Tibial nerve (tissue), 4 donors: ENCODE measurements at regions not wholly inside any gene's neighbourhood (a gene's known extent, or its start where the extent isn't known, plus 50 kb on each side); places are given as distances from the start of the nearest gene placed in this dataset.

ENCODE experiments used
- DNase-seq, 2 donors: peaks; one replicate each; pipeline ENCODE4 v3.0.0-alpha.2; 2019; ENCODE audit warnings: low spot score in 2 of 2
- H3K27ac ChIP-seq, 4 donors: fragments of 200-600 bp; sonication (generic) in 3 of 4; one replicate each; pipeline ENCODE4 v1.5.1; 2017 to 2019; ENCODE audit warnings: mild to moderate bottlenecking in 1 of 4
- H3K27me3 ChIP-seq, 2 donors: fragments of 200-600 bp; sonication (generic) in 1 of 2; one replicate each; pipeline versions ENCODE4 v1.5.1 to v1.6.0; 2017 to 2019
- H3K36me3 ChIP-seq, 3 donors: fragments of 200-600 bp; sonication (generic); one replicate each; pipeline ENCODE4 v1.5.1; 2018 to 2019
- H3K4me1 ChIP-seq, 4 donors: fragments of 200-600 bp; sonication (generic) in 3 of 4; one replicate each; pipeline ENCODE4 v1.5.1; 2017 to 2019
- H3K4me3 ChIP-seq, 4 donors: fragments of 200-600 bp; sonication (generic) in 3 of 4; one replicate each; pipeline ENCODE4 v1.5.1; 2017 to 2019; ENCODE audit warnings: mild to moderate bottlenecking in 1 of 4, moderate library complexity in 1 of 4
- H3K9me3 ChIP-seq, 4 donors: fragments of 200-600 bp; sonication (generic) in 3 of 4; one replicate each; pipeline ENCODE4 v1.5.1; 2017 to 2019
- EP300 ChIP-seq, 2 donors: sonication (generic); formaldehyde crosslinking; IDR thresholded peaks; one replicate each; pipeline ENCODE4 v1.6.1; 2017; ENCODE audit warnings: antibody characterized with exemption in 2 of 2, mild to moderate bottlenecking in 1 of 2
- POLR2A ChIP-seq, 2 donors: fragments of 450-650 bp; IDR thresholded peaks; one replicate each; pipeline ENCODE4 v1.6.1; 2017; ENCODE audit warnings: antibody characterized with exemption in 2 of 2, mild to moderate bottlenecking in 2 of 2, moderate library complexity in 2 of 2
- WGBS, 2 donors: methylation state at CpG; one replicate each; pipeline ENCODE4 v1.1.5; 2018; 5-methylcytosine and 5-hydroxymethylcytosine counted together
- TF ChIP-seq, protein P1 (sequence below), 5 experiments: fragments of 200-600 bp in 3 of 5; fragments of 450-650 bp in 2 of 5; sonication (generic) in 3 of 5; IDR thresholded peaks; one replicate each; pipeline ENCODE4 v1.5.1; 2016 to 2019; ENCODE audit warnings: antibody characterized with exemption in 5 of 5, mild to moderate bottlenecking in 3 of 5, moderate library complexity in 2 of 5

DNA sequence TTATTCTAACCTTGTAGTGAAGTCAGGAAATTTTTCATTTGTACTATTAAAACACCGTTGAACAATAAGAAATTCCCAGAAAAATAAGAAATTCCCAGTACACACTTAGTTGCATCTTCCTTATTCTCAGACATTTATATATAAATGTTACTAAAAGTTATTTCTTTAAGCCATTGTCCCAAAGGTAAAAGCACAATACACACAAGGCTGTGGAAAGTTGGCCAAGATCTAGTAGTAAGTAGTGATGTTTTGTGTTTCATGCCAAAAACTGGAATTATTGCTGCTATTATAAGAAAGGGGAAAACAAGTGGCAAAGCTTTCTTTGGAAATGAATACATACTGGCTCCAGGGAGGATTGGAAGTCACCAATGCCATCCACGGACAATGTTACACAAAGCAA is 802.5 kb upstream of the DPPA4 start:
- WGBS, 2 donors, result 52 to 53% methylated on average over 2 of the region's 2 CpGs
- no peak overlapping the region for H3K27ac ChIP-seq

GRCh38 chr3:110149763-110150162 is 812.4 kb upstream of the DPPA4 start:
- H3K9me3 ChIP-seq, result no peaks in the 10 kb centered on the region
- TF ChIP-seq POLR2A (IDR thresholded peaks at IDR 0.05), result no peak
- no peak for TF ChIP-seq EP300 (IDR thresholded peaks at IDR 0.05)
- TF ChIP-seq, protein P1, sequence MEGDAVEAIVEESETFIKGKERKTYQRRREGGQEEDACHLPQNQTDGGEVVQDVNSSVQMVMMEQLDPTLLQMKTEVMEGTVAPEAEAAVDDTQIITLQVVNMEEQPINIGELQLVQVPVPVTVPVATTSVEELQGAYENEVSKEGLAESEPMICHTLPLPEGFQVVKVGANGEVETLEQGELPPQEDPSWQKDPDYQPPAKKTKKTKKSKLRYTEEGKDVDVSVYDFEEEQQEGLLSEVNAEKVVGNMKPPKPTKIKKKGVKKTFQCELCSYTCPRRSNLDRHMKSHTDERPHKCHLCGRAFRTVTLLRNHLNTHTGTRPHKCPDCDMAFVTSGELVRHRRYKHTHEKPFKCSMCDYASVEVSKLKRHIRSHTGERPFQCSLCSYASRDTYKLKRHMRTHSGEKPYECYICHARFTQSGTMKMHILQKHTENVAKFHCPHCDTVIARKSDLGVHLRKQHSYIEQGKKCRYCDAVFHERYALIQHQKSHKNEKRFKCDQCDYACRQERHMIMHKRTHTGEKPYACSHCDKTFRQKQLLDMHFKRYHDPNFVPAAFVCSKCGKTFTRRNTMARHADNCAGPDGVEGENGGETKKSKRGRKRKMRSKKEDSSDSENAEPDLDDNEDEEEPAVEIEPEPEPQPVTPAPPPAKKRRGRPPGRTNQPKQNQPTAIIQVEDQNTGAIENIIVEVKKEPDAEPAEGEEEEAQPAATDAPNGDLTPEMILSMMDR (IDR thresholded peaks at IDR 0.05), result no peak
- no peaks in the 10 kb centered on the region for H3K4me1 ChIP-seq
- no peaks in the 10 kb centered on the region for H3K36me3 ChIP-seq
- H3K27ac ChIP-seq, result no peak overlapping the region
- H3K27me3 ChIP-seq, result no peaks in the 10 kb centered on the region
- no peak for DNase-seq
- no peak overlapping the region for H3K4me3 ChIP-seq

More for the DNA sequence above, 802.5 kb upstream of the DPPA4 start:
- Histone ChIP-seq H3K27me3 (no peaks in the 10 kb centered on the region), H3K4me1 (no peaks in the 10 kb centered on the region), H3K36me3 (no peaks in the 10 kb centered on the region), H3K4me3 (no peak overlapping the region), H3K9me3 (peaks cover 0 to 13% (median 0%) of the 10 kb centered on the region in 4 donors)
- TF ChIP-seq POLR2A (IDR thresholded peaks at IDR 0.05), result no peak
- no peak for TF ChIP-seq EP300 (IDR thresholded peaks at IDR 0.05)
- TF ChIP-seq, protein P1 (IDR thresholded peaks at IDR 0.05), result no peak
- no peak for DNase-seq

DNA sequence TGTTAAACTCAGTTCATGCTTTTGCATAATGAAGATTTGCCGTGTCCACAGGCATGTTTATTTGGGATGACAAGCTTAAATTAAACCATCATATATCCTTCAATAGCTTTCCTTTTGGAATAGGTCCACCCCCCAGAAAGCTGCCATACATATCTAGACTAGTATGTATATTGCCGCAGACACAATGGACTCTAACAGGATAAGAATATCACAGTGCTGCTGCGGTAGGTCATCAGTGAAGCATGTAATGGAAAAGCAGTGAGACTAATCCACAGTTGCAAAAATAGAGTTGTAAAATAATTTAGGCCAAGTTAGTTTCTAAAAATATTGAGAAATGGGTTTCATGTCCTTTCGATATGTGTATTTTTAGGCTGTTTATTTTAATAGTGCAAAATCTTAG is 819.9 kb upstream of the DPPA4 start:
- TF ChIP-seq POLR2A (IDR thresholded peaks at IDR 0.05) (no peak), EP300 (IDR thresholded peaks at IDR 0.05) (no peak)
- TF ChIP-seq, protein P1 (IDR thresholded peaks at IDR 0.05), result no peak
- H3K4me1 ChIP-seq, result no peaks in the 10 kb centered on the region
- 74 to 81% methylated on average over 4 of the region's 4 CpGs for whole genome bisulfite sequencing, 2 donors
- H3K27me3 ChIP-seq, result no peaks in the 10 kb centered on the region
- H3K4me3 ChIP-seq, result no peak overlapping the region
- no peaks in the 10 kb centered on the region for H3K9me3 ChIP-seq
- DNase-seq, result no peak
- no peak overlapping the region for H3K27ac ChIP-seq
- no peaks in the 10 kb centered on the region for H3K36me3 ChIP-seq

DNA sequence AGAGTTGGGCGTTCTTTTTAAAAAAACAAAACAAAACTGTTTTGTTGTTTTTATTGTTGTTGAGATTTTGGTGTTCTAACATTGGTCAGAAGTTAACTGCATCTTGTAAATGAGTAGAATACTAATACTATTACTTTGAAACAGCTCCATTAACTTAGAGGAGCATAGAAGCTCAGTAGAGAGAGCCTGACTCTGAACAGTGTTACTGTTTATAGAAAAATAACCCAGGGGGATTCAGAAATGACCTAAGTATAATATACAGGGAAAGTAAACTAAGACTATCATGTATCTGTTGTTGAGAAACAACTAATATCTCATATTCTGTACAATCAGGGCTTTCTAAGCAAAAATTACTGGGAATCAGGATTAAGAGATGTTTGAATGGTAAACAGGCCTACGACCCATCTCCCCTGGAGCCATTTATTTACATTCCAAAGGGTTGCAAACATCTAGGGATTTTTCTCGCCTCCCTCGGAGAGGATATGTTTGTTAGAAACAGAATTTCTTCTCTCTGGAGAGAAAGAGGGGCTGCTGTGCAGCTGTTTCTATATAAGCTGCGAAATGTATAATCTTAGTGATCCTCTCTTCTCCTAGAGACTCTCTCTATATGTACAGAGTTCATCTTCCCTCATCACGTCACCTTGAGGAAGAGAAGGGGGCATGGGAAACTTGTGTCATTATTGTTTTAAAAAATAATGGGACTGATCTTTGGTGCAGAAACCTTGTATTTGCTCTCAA is 827.5 kb upstream of the DPPA4 start:
- Histone ChIP-seq H3K4me1 (peaks cover 0 to 2% (median 0%) of the 10 kb centered on the region in 4 donors), H3K27me3 (no peaks in the 10 kb centered on the region), H3K27ac (no peak overlapping the region), H3K4me3 (no peak overlapping the region), H3K36me3 (no peaks in the 10 kb centered on the region), H3K9me3 (no peaks in the 10 kb centered on the region)
- WGBS, 2 donors, result 44 to 52% methylated on average over 6 of the region's 6 CpGs
- TF ChIP-seq POLR2A (IDR thresholded peaks at IDR 0.05) (no peak), EP300 (IDR thresholded peaks at IDR 0.05) (no peak)
- TF ChIP-seq, protein P1 (IDR thresholded peaks at IDR 0.05), result no peak
- DNase-seq, result no peak

DNA sequence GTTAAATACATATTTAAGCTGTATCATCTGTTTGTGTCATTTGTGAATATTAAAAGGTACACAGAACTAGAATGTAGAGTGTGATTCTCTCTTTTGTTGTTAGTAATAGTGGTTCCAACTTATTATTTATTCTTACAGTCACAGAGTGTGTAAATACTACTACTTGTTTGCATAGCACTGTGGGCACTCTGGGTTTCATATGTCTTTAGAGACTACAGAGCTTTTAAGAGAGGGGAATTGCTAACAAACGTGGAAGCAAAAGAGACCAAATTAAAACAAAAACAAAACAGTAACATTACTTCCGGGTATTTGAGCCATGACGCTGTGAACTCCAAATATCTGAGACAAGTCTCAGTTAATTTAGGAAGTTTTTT is 828.0 kb upstream of the DPPA4 start:
- no peaks in the 10 kb centered on the region for H3K9me3 ChIP-seq
- no peak for DNase-seq
- H3K4me1 ChIP-seq, result peaks cover 0 to 2% (median 0%) of the 10 kb centered on the region in 4 donors
- H3K27ac ChIP-seq, result no peak overlapping the region
- H3K27me3 ChIP-seq, result no peaks in the 10 kb centered on the region
- no peaks in the 10 kb centered on the region for H3K36me3 ChIP-seq
- TF ChIP-seq EP300 (IDR thresholded peaks at IDR 0.05) (no peak), POLR2A (IDR thresholded peaks at IDR 0.05) (no peak)
- TF ChIP-seq, protein P1 (IDR thresholded peaks at IDR 0.05), result no peak
- H3K4me3 ChIP-seq, result no peak overlapping the region
- WGBS, 2 donors, result 32 to 33% methylated on average over 3 of the region's 3 CpGs
